Hippocampal formation (tissue), 2 donors: ENCODE measurements at regions not wholly inside any gene's neighbourhood (a gene's known extent, or its start where the extent isn't known, plus 50 kb on each side); places are given as distances from the start of the nearest gene placed in this dataset.

Experiments used
- DNase-seq, 2 donors: peaks; one replicate each; lab custom pipeline; 2025; lab: John Stamatoyannopoulos, UW

DNA sequence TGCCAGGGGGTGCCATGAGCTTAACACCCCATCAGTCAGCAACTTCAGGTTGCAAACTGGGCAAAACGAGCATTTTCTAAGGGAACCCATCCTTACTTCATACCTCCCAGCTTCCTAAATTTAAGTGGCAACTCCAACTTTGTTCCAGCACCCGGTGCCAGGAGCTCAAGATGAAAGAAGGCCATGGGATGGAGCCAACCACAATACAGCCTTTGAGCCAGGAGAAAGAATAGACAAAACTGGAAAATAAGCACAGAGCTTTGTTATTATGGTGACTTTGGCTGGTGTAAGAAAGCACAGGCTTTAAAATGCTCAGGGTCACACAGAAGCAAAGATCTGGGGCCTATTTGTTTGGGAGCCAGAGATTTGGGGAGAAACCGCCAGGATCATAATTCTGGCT is 388.7 kb upstream of the MGMT start:
- DNase-seq = no peak

DNA sequence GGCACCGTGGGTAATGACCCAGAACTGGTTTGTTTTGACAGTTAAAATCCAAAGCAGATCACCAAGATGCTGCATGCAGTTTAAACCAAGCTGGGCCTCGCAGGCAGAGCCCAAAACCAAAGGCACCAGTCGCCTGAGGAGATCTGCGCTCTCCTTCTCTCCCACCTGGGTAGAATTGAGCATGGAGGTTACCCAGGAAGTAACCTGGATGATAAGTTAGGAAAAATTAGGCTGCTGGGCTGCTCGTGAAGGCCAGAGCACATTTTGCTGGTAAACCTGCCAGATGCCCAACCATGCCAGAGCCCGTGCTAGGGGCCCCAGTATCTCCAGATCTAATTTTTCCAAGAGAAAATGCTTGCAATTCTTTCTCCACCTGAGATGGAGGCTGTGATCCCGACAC is 388.3 kb upstream of the MGMT start:
- DNase-seq = no peak

DNA sequence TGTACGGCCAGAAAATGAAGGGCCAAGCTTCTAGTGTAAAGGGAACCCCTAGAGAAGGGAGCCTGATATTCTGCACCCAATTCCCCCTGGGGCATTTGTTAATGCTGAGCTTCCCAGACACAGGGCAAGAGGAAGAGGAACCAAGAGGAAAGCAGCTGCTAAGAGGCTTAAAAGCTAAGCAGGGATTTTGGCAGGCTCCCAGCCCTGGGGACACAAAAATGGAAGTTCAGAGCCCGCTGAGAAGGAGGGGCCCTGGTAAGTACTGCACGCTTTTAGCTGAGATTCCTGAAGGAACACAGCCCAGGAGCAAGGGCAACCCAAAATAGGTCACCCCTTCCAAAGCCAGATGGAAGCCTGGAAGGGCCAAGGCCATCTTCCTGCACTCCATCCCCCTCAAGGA is 387.3 kb upstream of the MGMT start:
- peak in 1 of 2 donors; percentile 20 for DNase-seq

DNA sequence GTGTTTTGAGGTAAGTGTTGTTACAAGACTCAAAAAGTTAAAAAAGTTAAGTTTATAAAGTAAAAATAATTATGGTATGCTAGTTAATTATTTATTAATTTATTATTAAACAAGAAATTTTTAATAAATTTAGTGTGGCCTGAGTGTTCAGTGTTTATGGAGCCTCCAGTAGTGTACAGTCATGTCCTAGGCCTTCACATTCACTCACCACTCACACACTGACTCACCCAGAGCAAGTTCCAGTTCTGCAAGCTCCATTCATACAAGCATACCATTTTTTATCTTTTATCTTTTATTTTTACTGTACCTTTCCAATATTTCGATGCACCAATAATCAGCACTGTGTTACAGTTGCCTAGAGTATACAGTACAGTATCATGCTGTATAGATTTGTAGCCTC is 381.2 kb upstream of the MGMT start:
- no peak for DNase-seq

DNA sequence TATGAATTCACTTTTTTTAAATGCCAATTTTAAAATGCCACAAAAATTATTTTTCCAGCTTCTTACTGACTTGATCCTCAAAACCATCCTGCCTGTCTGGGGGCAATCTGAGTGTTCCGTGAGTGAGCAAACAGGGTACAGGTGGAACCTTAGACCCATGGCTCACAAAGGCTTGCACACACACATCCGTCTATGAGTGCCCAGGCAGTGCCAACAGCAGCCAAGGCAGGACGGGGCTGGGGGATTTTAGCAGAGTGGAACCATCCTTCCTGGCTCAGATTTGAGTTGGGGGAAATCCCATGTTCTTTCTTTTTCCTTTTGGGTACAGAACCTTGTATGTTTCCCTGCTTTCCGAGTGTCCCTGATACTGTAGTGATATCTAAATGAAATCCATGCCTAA is 377.7 kb upstream of the MGMT start:
- no peak for DNase-seq

DNA sequence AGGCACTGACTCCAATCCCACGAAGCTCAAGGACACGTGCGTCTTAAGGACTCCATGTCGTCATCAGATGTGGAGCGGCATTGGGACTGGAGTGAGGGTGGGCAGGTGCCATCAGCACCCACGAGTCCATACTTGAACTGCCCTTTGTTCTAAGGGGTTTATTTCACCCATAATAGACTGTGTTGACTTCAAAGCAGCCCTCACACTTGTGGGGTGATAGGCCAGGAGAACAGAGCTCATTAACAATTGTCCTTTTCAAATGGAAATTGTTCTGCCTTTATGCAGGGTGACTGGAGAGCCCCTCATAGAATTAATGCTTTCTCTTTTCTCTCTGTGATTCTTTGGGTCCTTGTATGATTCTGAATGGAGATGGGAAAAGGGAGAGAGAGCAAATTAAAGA is 376.9 kb upstream of the MGMT start:
- DNase-seq = no peak

DNA sequence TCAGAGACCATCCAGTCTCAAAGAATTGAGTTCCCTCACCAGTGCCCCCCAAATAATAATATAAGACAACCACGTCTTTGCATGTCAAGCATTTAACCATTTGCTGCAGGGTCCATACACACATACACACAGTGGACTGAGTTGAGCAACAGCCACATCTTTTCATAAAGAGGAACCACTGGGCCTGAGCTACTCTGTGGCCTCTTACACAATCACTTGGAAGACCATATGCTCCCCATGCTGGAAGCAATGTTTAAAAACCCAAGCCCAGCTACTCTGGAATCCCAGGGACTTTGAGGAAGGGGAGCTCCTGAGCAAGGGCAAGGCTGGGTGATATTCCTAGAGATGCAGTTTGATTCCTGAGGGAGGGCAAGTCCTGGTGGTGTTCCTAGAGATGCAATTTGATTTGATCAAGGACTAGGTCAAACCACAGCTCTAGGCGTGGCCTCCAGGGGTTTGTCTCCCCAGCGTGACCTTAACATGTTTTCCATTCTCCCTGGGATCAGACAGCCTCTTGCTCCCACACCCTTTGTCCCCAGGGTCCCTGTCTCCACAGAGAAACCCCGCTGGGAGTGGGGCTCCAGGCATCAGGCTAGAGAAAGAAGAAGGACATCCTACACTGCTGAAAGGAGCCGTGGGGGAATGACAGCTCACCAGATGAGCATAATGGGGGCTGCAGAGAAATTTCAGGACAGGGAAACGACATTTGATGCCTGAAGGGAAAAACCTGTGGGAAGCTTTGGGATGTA is 376.2 kb upstream of the MGMT start:
- no peak for DNase-seq

DNA sequence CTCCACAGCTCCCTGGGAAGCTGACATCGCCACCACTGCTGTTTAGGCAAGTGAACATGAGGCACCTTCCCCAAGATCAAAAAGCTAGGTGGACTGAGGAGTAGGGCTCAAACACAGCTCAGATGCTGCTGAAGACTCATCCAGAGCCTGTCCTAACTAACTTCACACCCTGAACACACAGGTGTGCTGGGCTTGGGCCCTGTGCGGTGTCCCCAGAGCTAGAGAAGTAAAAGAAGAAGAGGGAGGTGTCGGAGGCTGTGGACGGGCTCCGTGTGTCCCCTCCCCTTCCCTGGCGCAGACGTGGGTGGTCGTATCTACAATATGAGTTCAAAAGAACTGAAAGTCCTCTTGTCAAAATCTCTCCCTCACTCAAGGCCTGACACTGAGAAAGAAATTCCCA is 373.4 kb upstream of the MGMT start:
- DNase-seq = no peak

DNA sequence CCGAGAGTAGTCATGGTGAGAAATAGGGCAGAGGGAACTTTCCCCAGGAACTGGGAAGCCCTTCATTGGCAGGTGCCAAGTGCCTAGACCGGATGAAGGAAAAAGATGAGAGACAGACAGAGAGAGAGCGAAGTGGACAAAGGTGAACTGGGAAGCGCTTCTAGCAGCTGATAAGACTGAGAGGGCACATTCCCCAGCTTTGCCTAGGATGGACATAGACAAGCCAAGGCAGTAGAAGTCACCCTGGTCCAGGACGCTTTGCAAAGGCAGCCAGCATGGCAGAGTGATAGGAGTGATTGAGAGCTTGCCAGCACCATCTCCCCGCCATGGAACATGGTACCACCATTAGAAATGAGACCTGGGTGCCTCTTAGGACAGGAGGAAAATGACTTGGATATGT is 372.8 kb upstream of the MGMT start:
- no peak for DNase-seq

DNA sequence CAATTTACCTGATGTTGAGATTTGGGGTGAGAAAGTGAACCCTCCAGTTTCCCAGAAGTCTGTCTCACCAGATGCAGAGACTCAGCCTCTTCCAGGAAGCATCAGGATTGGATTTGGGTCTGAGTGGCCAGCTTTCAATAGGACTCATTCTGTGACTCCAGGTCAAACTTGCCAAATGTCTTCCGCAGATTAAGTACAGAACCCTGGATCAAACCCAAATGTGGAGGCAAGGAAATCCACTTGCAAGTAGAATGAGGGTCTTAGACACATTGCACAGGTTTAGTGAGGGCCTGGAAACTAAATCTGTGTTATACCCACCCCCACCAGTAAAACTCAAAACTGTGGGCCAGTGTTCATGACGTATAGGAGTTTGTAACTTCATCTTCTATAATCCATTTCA is 372.2 kb upstream of the MGMT start:
- no peak for DNase-seq

DNA sequence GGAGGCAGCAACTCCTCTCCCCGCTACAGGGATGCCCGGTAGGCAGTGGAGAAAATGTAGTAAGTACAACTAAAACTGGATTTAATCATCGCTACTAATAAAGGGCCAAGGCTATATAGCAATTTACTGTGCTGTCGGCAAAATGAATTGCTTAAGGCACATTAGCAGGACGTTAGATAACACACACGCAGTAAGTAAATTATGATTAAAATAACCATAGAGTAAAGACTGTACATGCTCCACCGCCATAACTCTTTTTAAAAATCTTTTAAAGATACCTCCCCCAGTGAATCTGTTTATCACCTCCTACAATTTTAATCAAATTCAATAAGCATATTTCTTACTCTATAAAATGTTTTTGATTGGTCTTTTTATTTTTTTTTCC is 371.4 kb upstream of the MGMT start:
- no peak for DNase-seq

DNA sequence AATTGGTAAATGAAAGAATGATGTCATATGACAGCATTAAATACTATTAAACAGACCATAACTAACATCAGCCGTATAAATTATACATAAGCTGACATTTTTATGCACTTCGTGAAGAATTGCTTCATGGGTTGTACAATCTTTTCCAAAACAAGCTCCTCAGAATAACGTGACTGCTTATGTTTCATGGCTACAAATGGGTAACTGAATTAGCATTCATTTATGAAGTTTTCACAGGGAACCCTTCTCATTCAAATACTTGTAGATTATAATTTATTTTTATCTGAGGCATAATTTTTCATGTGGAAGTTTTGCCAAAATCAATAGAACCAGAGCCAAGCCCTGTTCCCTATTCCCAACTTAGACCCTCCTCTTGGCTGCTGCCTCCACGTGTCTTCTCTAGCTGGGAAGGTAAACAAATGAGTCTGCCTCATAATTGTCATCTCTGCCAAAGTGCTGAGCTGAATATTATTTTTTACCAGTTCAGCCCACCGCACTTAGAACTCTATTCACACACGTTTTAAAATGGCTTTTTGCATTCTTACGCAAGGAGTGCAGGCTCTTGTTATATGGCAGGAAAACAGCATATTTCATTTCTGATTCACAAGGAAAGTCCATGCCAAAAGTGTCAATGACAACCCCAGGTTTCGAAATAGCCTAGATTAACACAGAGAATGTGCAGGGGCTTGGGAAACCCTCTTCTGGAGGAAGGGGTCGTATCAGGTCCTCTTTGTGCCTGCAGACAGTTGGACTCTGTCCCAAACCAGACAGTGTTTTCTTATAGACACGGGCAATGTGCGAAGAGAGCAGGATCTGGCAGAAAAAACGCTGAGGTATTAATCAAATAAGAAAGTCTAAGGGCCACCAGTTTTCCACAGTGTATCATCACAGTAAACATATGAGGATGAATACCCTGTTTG is 370.7 kb upstream of the MGMT start:
- DNase-seq = no peak

DNA sequence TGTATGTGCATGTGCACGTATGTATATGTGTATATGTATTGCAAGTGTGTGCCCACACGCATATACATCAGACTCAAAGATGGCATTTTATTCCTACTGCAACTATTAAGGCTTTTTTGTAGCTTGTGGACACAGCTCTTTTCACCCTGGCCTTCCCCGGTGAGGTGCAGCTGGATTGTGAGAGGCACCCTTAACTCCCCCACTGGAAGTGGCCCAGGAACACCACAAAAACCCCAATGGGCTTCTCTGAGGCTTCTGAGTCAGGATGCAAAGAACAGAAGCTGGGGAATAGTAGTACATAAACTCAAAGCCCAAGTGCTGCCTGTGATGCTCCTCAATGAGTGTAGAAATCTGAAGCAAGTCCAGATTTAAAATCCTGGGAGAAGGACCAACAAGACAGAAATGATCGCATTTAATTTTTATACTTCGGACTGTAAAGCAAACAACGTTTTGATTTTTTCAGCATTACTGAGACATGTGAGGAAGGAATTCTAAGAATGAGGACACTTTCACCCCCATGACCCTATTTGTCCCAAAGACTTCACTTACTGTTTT is 369.2 kb upstream of the MGMT start:
- no peak for DNase-seq

DNA sequence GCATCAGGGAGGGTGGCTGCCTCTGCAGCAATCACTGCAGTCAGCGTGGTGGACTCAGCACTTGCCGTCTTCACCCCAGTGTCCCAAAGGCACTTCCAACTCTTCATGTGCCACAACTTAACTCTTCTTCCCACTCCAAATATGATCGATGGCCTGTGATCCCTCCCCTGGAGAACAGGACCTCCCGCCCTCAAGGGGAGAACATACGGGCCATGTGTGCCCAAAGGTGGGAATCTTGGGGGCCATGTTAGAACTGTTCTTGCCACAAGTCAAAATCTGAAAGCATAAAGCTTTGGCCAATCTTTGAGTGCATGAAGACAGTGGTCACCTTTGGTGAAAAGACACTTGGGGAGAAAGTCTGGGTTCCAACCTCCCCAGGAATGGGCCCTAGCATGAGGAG is 368.5 kb upstream of the MGMT start:
- DNase-seq = no peak

DNA sequence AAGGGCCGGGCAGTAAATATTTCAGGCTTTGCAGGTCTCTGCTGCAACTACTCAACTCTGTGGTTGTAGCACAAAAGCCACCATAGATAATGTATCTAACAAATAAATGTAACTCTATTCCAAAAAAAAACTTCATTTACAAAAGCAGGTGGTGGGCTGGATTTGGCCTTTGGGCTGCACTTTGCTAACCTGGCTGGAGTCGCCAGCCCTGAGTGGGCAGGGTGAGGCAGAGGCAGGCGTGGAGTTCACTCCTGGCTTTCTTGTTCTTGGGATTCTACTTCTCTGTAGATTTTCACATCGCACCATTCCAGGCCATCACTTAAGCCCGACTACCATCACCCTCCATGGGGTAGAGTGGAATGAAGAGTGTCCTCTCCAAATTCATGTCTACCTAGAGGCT is 367.6 kb upstream of the MGMT start:
- no peak for DNase-seq

DNA sequence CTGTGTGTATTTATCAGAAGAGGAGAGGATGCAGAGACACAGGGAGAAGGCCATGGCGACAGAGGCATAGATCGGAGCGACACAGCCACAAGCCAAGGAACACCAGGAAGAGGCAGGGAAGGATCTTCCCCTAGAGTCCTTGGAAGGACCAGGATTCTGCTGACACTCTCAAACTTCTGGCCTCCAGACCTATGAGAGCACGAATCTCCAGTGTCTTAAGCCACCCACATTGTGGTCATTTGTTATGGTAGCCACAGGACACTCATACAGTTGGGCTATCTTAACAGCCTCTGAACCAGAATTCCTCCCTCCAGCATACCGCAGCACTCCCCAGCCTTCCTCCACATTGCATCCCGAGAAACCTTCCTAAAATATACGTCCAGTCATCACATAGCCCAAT is 367.0 kb upstream of the MGMT start:
- no peak for DNase-seq

DNA sequence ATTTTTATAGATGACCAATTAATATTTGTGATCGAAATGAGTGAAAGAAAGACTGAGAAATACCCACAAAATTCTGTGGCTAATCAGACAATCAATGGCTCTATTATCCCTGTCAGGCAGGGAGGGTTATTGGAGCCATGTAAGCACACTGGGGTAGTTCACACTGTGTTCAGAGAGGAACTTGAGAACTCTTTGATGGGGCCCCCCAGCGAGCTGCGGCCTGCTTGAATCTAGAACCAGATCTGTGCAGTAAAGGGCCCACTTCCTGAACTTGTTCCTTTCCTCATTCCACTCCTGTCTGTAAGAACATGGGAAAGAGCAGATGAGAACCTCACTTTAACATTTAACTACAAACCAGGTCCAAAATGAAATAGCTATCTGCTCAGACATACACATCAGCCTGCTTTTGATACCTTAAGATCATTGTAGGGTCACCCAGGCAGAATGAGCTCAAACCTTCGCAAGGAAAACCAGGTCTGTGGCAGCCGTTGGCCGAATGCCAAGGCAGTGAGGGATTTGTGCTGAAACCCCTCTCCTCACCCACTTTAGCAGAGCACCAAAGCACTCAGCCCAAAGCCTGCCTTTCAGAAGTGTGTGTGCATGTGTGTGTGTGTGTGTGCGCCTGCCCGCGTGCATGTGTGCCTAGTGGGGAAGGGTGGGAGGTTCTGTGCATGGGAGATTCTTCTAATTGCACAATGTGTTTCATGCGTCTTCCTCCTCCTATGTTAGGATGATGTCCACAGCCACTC is 365.6 kb upstream of the MGMT start:
- no peak for DNase-seq

DNA sequence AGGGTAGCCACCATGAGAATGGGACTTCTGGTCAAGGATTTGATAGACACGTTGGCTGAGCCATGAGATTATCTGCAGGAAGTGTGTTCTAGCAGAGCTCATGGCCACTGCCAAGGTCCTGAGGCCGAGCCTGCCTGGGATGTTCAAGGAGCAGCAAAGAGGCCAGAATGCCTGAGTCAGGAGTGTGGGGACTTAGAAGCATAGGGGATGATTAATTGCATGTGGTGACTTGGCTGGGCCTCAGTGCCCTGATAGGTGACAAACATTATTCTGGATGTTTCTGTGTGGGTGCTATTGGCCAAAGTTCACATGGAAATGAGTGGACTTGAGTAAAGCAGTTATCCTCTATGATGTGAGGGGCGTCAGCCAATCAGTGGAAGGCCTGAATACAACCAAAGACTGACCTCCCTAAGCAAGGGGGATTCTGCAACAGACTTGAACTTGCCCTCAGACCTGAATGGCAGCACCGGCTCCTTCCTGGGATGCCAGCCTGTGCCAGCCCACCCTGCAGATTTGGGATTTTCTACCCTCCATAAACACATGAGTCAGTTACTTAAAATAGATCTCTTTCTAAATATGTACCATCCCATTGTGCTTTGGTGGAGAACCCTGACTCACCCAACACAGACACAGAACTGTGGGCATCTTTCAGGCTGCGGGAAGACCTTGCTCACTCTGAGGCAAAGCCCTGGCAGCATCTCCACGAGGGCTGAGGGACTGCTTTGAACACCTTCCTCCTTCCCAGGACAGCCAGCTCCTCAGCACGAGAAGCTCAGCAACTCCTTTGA is 363.9 kb upstream of the MGMT start:
- DNase-seq = no peak

DNA sequence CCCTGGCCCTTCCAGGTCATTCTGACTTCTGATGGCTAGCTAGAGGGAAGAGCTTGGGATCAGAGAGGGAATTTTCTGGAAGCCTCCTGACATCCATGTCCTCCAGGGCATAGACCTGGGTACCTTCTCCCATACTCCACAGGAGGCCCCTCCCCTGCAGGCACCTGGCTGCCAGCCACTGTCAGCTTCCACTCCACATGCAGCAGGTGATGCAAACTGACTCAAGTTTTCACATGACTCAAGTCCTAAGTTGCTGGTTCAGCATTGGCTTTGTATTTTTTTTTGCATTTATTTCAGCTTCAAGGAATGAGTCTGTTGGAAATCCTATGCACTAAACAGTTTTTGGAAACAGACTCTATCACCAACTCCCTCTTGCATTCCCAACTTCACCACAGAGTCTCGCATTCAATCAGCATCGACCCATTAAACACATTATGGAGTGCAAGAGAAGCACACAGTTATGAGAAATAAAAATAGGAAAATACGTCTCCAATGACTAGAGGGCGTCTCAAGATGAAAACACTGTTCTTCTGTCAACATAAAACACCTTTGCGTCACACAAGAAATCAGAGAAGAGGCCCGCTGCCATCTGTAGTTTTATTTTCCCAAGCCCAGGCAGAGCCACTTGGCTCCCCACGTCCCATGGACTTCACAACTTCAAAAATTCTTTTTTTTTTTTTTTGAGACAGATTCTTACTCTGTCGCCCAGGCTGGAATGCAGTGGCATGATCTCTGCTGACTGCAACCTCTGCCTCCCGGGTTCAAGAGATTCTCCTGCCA is 362.6 kb upstream of the MGMT start:
- no peak for DNase-seq

DNA sequence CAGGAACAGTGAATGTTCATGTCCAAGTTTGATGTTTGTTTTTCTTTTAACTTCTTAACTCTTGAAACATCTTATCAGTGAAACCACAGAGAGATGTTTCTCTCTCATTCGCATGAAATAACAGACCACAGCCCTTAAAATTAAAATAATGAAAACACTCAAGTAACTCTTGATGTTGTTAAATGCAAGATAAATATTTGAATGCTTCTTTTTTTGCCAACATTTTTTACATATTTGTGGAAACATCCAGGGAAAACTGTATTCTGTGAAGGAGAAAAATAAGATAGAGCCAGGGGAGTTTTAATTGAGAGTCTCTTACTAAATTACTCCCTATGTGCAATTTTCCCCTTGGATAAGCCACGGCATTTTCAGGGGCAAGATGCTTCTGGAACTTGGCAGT is 361.8 kb upstream of the MGMT start:
- no peak for DNase-seq

DNA sequence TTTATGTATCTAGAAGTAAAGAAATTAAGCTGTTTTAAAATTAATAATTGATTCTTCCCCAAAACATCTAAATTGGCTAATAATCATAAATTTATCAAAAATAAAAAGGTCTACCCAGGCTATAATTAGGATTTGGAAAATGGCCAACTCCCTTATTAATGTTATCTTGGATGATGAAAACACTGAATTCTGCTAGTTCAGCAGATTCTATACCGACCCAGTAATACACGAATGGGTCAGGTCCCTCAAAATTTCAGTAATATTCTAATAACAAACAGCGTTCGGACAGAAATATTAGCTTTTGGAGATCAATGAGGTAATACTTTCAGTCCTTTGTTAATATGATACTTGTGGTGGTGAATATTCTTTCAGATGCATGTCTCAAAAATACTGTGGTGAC is 360.7 kb upstream of the MGMT start:
- no peak for DNase-seq
